Activated CD8-positive, alpha-beta T cell treated with anti-CD3 and anti-CD28 coated beads for 36 hours (primary cell): ENCODE measurements at regions not wholly inside any gene's neighbourhood (a gene's known extent, or its start where the extent isn't known, plus 50 kb on each side); places are given as distances from the start of the nearest gene placed in this dataset.

Source experiments
- ATAC-seq: fragments of 200-7000 bp; cut with Tn5 transposase; one replicate; pipeline ENCODE4 v1.10.0; 2021; ENCODE audit warnings: mild to moderate bottlenecking, moderate library complexity
- CTCF ChIA-PET: fragments of 350-600 bp; sonication (Branson Sonifier 250); formaldehyde crosslinking; loops from one replicate; lab custom pipeline; 2021; ENCODE audit warnings: antibody characterized with exemption; lab: Charles Lee
- POLR2A ChIA-PET: fragments of 350-600 bp; sonication (Branson Sonifier 250); formaldehyde crosslinking; loops from one replicate; lab custom pipeline; 2021; ENCODE audit warnings: antibody characterized with exemption; lab: Charles Lee
- DNase-seq: peaks from one replicate; pipeline ENCODE4 v3.0.0-alpha.2; 2020
- H3K27ac Mint-ChIP-seq: one replicate; pipeline ENCODE4 v1.8.0; 2021; ENCODE audit warnings: mild to moderate bottlenecking, mixed read lengths
- H3K27me3 Mint-ChIP-seq: one replicate; pipeline ENCODE4 v1.8.0; 2021; ENCODE audit warnings: mixed read lengths
- H3K36me3 Mint-ChIP-seq: one replicate; pipeline ENCODE4 v1.8.0; 2021; ENCODE audit warnings: low read depth, mixed read lengths
- H3K4me1 Mint-ChIP-seq: one replicate; pipeline ENCODE4 v1.8.0; 2021; ENCODE audit warnings: low read depth, mixed read lengths
- H3K4me3 Mint-ChIP-seq: one replicate; pipeline ENCODE4 v1.8.0; 2021; ENCODE audit warnings: mild to moderate bottlenecking, moderate library complexity, mixed read lengths
- H3K9me3 Mint-ChIP-seq: one replicate; pipeline ENCODE4 v1.8.0; 2021; ENCODE audit warnings: mixed read lengths
- intact Hi-C: fragments of 100-400 bp; cut with micrococcal nuclease; formaldehyde crosslinking; loops from one replicate; pipeline ENCODE4 v1.10.0; 2022
- TF ChIP-seq, protein P1 (sequence below): fragments of 200-600 bp; IDR thresholded peaks from one replicate; pipeline ENCODE4 v1.8.0; 2022; ENCODE audit warnings: antibody characterized with exemption, mild to moderate bottlenecking

DNA sequence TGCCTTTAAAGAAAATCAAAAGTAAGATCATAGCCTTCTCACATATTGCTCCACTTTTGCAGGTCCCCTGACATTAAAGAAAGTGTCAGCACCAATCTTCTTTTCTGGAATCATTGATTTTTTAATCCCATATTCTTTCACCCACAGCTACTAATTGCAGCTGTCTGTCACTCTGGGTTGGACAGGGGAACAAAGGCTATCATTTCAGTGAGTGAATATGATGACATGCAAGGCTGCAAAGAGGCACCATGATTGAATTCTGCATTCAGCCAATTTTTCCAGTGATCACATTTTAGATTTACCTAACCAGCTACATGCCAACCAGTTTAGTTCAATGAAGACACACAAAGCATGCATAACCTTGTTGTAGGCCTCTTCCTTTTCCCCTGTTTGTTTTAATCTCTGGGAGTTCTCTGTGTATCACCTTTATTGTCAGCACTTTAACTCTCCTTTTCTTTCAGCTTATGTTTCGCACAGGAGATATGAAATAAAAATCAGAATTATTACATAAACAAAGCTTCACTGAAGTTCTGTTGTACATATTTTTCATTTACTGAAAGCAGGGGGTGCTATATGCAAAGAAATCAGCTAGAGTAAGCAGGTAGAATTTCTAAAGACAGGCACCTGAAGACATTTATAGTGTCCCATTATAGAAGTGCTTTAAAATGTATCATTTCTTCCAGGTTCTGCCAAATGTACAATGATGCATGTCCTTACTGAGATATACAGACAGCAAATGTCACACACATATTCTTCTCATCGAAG is 584.8 kb downstream of the PLA2G4A start:
- Mint-ChIP-seq H3K9me3 (peaks cover 1% of the 10 kb centered on the region), H3K27ac (no peak overlapping the region), H3K27me3 (no peaks in the 10 kb centered on the region), H3K4me3 (no peak overlapping the region), H3K4me1 (no peaks in the 10 kb centered on the region), H3K36me3 (no peaks in the 10 kb centered on the region)
- ChIA-PET CTCF (no interaction called here), POLR2A (no interaction called here)
- intact Hi-C loops: no loop called here
- no peak for ATAC-seq
- no peak for DNase-seq
- TF ChIP-seq, protein P1, sequence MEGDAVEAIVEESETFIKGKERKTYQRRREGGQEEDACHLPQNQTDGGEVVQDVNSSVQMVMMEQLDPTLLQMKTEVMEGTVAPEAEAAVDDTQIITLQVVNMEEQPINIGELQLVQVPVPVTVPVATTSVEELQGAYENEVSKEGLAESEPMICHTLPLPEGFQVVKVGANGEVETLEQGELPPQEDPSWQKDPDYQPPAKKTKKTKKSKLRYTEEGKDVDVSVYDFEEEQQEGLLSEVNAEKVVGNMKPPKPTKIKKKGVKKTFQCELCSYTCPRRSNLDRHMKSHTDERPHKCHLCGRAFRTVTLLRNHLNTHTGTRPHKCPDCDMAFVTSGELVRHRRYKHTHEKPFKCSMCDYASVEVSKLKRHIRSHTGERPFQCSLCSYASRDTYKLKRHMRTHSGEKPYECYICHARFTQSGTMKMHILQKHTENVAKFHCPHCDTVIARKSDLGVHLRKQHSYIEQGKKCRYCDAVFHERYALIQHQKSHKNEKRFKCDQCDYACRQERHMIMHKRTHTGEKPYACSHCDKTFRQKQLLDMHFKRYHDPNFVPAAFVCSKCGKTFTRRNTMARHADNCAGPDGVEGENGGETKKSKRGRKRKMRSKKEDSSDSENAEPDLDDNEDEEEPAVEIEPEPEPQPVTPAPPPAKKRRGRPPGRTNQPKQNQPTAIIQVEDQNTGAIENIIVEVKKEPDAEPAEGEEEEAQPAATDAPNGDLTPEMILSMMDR: no peak

DNA sequence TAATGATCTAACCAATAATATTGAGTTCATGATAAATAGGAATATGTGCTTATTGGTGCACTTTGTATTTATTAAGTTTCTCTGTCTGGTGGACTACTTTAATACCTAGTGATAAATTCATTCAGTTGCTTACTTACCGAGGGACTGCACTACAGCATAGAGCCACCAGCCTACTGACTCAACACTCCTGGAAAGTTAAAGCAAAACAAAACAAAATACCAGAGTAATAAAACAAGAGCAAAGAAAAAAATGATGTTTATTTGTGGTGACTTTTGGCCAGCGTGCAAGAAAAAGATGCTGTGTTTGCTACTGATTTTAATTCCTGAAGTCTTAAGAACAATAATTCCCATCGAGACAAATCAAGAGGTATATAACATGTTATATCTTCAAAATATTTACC is 586.3 kb downstream of the PLA2G4A start:
- TF ChIP-seq, protein P1: no peak
- ChIA-PET POLR2A (no interaction called here), CTCF (no interaction called here)
- H3K36me3 Mint-ChIP-seq: no peaks in the 10 kb centered on the region
- H3K4me1 Mint-ChIP-seq: no peaks in the 10 kb centered on the region
- H3K9me3 Mint-ChIP-seq: no peaks in the 10 kb centered on the region
- intact Hi-C loops: no loop called here
- no peaks in the 10 kb centered on the region for H3K27me3 Mint-ChIP-seq
- no peak overlapping the region for H3K4me3 Mint-ChIP-seq
- DNase-seq (no peak), ATAC-seq (no peak)
- H3K27ac Mint-ChIP-seq: no peak overlapping the region

DNA sequence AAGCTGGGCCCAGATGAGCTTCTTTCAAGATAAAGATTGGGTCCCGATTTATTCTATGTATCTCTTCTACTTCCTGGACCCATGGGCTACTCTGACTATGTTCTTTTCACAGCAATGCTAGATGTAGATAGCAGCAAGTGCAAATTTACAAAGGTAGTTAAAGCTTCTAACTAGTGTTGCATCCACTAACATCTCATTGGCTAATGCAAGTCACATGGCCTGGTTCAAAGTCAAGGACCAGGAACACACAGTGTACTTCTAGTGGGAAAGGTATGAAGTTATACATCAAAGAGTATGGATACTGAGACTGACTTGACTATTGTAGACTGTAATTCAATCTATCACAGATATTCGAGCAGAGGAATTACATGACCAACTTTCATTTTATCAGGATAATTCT is 588.8 kb downstream of the PLA2G4A start:
- Mint-ChIP-seq H3K4me3 (no peak overlapping the region), H3K36me3 (no peaks in the 10 kb centered on the region), H3K9me3 (no peaks in the 10 kb centered on the region), H3K27me3 (no peaks in the 10 kb centered on the region), H3K4me1 (no peaks in the 10 kb centered on the region), H3K27ac (no peak overlapping the region)
- intact Hi-C loops: no loop called here
- ATAC-seq (no peak), DNase-seq (no peak)
- ChIA-PET POLR2A (no interaction called here), CTCF (no interaction called here)
- TF ChIP-seq, protein P1: no peak

DNA sequence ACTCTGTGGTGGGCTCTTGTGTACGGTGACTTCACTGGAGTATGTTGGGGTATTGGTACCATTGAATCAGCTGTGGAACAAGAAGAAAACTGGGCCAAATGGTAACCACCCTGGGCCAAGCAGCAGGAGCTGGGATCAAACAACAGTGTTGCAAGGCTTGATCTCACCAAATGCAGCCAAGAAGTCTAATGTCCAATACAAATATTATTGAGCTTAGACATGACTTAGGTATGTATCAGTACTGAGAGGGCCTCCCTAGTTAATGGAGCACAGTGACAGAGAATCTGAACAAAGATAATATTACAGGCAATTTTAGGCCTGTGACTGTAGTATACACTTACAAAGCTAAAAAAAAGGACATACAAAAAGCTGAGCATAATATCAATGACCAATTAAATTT is 604.8 kb downstream of the PLA2G4A start:
- intact Hi-C loops: no loop called here
- no peak overlapping the region for H3K27ac Mint-ChIP-seq

DNA sequence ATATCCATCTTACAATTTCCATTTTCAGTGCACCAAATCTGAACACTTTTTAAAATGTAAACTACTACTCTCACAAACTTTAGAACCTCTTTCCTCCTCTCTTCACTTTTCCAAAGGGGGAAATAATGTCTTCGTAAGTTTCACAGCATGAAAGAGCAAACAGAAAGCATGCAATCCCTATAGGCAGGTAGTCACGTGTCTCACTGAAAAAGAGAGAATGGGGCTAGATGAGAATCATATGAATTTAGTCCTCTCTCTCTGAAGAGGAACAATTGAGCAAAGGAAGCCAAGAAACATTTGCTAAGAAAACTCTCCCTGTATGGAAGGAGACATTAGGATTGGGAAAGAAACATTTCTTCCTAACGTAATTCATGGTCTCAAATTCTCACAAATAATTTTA is 613.9 kb downstream of the PLA2G4A start:
- no peaks in the 10 kb centered on the region for H3K27me3 Mint-ChIP-seq
- no peak for DNase-seq

More for the DNA sequence above, 604.8 kb downstream of the PLA2G4A start:
- no peaks in the 10 kb centered on the region for H3K4me1 Mint-ChIP-seq
- TF ChIP-seq, protein P1: no peak
- no peaks in the 10 kb centered on the region for H3K36me3 Mint-ChIP-seq
- ChIA-PET POLR2A (no interaction called here), CTCF (no interaction called here)
- no peaks in the 10 kb centered on the region for H3K27me3 Mint-ChIP-seq
- peaks cover 2% of the 10 kb centered on the region for H3K9me3 Mint-ChIP-seq
- ATAC-seq (no peak), DNase-seq (no peak)
- H3K4me3 Mint-ChIP-seq: no peak overlapping the region

More for the DNA sequence above, 613.9 kb downstream of the PLA2G4A start:
- H3K36me3 Mint-ChIP-seq: no peaks in the 10 kb centered on the region
- no peak overlapping the region for H3K4me3 Mint-ChIP-seq
- TF ChIP-seq, protein P1: no peak
- intact Hi-C loops: no loop called here
- H3K4me1 Mint-ChIP-seq: no peaks in the 10 kb centered on the region
- CTCF ChIA-PET: no interaction called here
- H3K9me3 Mint-ChIP-seq: peaks cover 6% of the 10 kb centered on the region
- no peak overlapping the region for H3K27ac Mint-ChIP-seq
- ATAC-seq: no peak
- POLR2A ChIA-PET: no interaction called here
